Nephron progenitor cell (in vitro differentiated cells): ENCODE measurements at regions not wholly inside any gene's neighbourhood (a gene's known extent, or its start where the extent isn't known, plus 50 kb on each side); places are given as distances from the start of the nearest gene placed in this dataset.

Experiments used
- DNase-seq: peaks from one replicate; pipeline ENCODE4 v3.0.0; 2021
- H3K27ac Mint-ChIP-seq: 2 replicates; pipeline ENCODE4 v1.8.0; 2021; ENCODE audit warnings: mild to moderate bottlenecking, moderate library complexity, mixed read lengths
- H3K27me3 Mint-ChIP-seq: 2 replicates; pipeline ENCODE4 v1.8.0; 2021; ENCODE audit warnings: mild to moderate bottlenecking, low read depth, mixed read lengths; ENCODE audit not compliant: poor library complexity
- H3K36me3 Mint-ChIP-seq: 2 replicates; pipeline ENCODE4 v1.8.0; 2021; ENCODE audit warnings: low read depth, mixed read lengths
- H3K4me1 Mint-ChIP-seq: 2 replicates; pipeline ENCODE4 v1.8.0; 2021; ENCODE audit warnings: mixed read lengths
- H3K4me3 Mint-ChIP-seq: 2 replicates; pipeline ENCODE4 v1.8.0; 2021; ENCODE audit warnings: mild to moderate bottlenecking, moderate library complexity, mixed read lengths
- H3K9me3 Mint-ChIP-seq: 2 replicates; pipeline ENCODE4 v1.8.0; 2021; ENCODE audit warnings: mild to moderate bottlenecking, moderate library complexity, mixed read lengths
- CTCF ChIP-seq: fragments of 200-600 bp; sonication (generic); IDR thresholded peaks from 2 replicates; pipeline ENCODE4 v1.5.0; 2021; ENCODE audit warnings: antibody characterized with exemption

GRCh38 chr17:72432881-72433280 lies 312.1 kb downstream of the SOX9 start:
- DNase-seq, result no peak
- Mint-ChIP-seq H3K27me3 (peaks cover 11% of the 10 kb centered on the region), H3K4me3 (no peak overlapping the region), H3K36me3 (no peaks in the 10 kb centered on the region), H3K27ac (peak overlapping the region; percentile 4), H3K4me1 (peaks cover 24% of the 10 kb centered on the region), H3K9me3 (no peaks in the 10 kb centered on the region)
- TF ChIP-seq CTCF, result no peak

- no peak for DNase-seq
- peaks cover 24% of the 10 kb centered on the region for H3K4me1 Mint-ChIP-seq
- peaks cover 7% of the 10 kb centered on the region for H3K27me3 Mint-ChIP-seq
- no peak for TF ChIP-seq CTCF
- no peaks in the 10 kb centered on the region for H3K36me3 Mint-ChIP-seq
- H3K4me3 Mint-ChIP-seq, result no peak overlapping the region
- H3K27ac Mint-ChIP-seq, result no peak overlapping the region
- H3K9me3 Mint-ChIP-seq, result no peaks in the 10 kb centered on the region
Observed at GRCh38 chr17:72433797-72434196, 313.0 kb downstream of the SOX9 start.

GRCh38 chr17:72434581-72434980 lies 313.8 kb downstream of the SOX9 start:
- TF ChIP-seq CTCF, result no peak
- Mint-ChIP-seq H3K4me3 (no peak overlapping the region), H3K27ac (no peak overlapping the region), H3K36me3 (no peaks in the 10 kb centered on the region), H3K4me1 (peaks cover 26% of the 10 kb centered on the region), H3K9me3 (peaks cover 3% of the 10 kb centered on the region), H3K27me3 (peaks cover 7% of the 10 kb centered on the region)
- DNase-seq, result no peak

- Mint-ChIP-seq H3K9me3 (peaks cover 8% of the 10 kb centered on the region), H3K4me3 (no peak overlapping the region)
Observed at GRCh38 chr17:72434991-72435618, 314.3 kb downstream of the SOX9 start.

GRCh38 chr17:72438783-72439182 lies 318.0 kb downstream of the SOX9 start:
- no peak for DNase-seq
- no peak for TF ChIP-seq CTCF
- Mint-ChIP-seq H3K27ac (peak overlapping the region; percentile 21), H3K27me3 (peaks cover 3% of the 10 kb centered on the region), H3K36me3 (no peaks in the 10 kb centered on the region), H3K4me3 (no peak overlapping the region), H3K4me1 (peaks cover 21% of the 10 kb centered on the region), H3K9me3 (peaks cover 9% of the 10 kb centered on the region)

More at GRCh38 chr17:72434991-72435618, 314.3 kb downstream of the SOX9 start:
- H3K36me3 Mint-ChIP-seq, result no peaks in the 10 kb centered on the region
- H3K4me1 Mint-ChIP-seq, result peaks cover 31% of the 10 kb centered on the region
- peaks cover 7% of the 10 kb centered on the region for H3K27me3 Mint-ChIP-seq
- no peak overlapping the region for H3K27ac Mint-ChIP-seq
- no peak for DNase-seq
- no peak for TF ChIP-seq CTCF

- peaks cover 9% of the 10 kb centered on the region for H3K9me3 Mint-ChIP-seq
- no peak for TF ChIP-seq CTCF
- peak overlapping the region; percentile 33 for H3K27ac Mint-ChIP-seq
- H3K36me3 Mint-ChIP-seq, result no peaks in the 10 kb centered on the region
- no peak for DNase-seq
- H3K4me1 Mint-ChIP-seq, result peaks cover 21% of the 10 kb centered on the region
- H3K27me3 Mint-ChIP-seq, result peaks cover 3% of the 10 kb centered on the region
- H3K4me3 Mint-ChIP-seq, result no peak overlapping the region
Observed at GRCh38 chr17:72439893-72440502, 319.2 kb downstream of the SOX9 start.
